ENCODE measurements at regions not wholly inside any gene's neighbourhood (a gene's known extent, or its start where the extent isn't known, plus 50 kb on each side); places are given as distances from the start of the nearest gene placed in this dataset.

- TF ChIP-seq POLR2AphosphoS5 (IDR thresholded peaks at IDR 0.05; ENCODE audit: low read depth, low read length): no peak
- TF ChIP-seq TAF1 (IDR thresholded peaks at IDR 0.05; ENCODE audit: borderline replicate concordance, insufficient read depth, low read length): peak; percentile 35; the same call in 1 of the 2 replicates
- TF ChIP-seq FOXP2 (optimal IDR thresholded peaks at IDR 0.05; ENCODE audit: borderline replicate concordance, extremely low read depth, extremely low read length, insufficient read depth): peak; percentile 47
- TF ChIP-seq, protein P1, sequence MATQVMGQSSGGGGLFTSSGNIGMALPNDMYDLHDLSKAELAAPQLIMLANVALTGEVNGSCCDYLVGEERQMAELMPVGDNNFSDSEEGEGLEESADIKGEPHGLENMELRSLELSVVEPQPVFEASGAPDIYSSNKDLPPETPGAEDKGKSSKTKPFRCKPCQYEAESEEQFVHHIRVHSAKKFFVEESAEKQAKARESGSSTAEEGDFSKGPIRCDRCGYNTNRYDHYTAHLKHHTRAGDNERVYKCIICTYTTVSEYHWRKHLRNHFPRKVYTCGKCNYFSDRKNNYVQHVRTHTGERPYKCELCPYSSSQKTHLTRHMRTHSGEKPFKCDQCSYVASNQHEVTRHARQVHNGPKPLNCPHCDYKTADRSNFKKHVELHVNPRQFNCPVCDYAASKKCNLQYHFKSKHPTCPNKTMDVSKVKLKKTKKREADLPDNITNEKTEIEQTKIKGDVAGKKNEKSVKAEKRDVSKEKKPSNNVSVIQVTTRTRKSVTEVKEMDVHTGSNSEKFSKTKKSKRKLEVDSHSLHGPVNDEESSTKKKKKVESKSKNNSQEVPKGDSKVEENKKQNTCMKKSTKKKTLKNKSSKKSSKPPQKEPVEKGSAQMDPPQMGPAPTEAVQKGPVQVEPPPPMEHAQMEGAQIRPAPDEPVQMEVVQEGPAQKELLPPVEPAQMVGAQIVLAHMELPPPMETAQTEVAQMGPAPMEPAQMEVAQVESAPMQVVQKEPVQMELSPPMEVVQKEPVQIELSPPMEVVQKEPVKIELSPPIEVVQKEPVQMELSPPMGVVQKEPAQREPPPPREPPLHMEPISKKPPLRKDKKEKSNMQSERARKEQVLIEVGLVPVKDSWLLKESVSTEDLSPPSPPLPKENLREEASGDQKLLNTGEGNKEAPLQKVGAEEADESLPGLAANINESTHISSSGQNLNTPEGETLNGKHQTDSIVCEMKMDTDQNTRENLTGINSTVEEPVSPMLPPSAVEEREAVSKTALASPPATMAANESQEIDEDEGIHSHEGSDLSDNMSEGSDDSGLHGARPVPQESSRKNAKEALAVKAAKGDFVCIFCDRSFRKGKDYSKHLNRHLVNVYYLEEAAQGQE (IDR thresholded peaks at IDR 0.05; ENCODE audit: insufficient read depth in 1 of 2, low read depth in 2 of 2, low read length in 2 of 2): 0 out of 4 replicates have a peak, but pooled peaks of 1 of the 2 experiments have one; percentile 54
- peak; percentile 84; the same call in 1 of the 2 replicates for TF ChIP-seq SIN3A (IDR thresholded peaks at IDR 0.05; ENCODE audit: borderline replicate concordance, insufficient read depth, low read length)
Observed at GRCh38 chr21:31509194-31510017, 150.1 kb upstream of the SOD1 start.

All from PFSK-1 (cell line).